Retina (tissue), 1 donor: ENCODE measurements at regions not wholly inside any gene's neighbourhood (a gene's known extent, or its start where the extent isn't known, plus 50 kb on each side); places are given as distances from the start of the nearest gene placed in this dataset.

Experiments
- DNase-seq: peaks from one replicate; pipeline ENCODE4 v3.0.0-alpha.2; 2016

DNA sequence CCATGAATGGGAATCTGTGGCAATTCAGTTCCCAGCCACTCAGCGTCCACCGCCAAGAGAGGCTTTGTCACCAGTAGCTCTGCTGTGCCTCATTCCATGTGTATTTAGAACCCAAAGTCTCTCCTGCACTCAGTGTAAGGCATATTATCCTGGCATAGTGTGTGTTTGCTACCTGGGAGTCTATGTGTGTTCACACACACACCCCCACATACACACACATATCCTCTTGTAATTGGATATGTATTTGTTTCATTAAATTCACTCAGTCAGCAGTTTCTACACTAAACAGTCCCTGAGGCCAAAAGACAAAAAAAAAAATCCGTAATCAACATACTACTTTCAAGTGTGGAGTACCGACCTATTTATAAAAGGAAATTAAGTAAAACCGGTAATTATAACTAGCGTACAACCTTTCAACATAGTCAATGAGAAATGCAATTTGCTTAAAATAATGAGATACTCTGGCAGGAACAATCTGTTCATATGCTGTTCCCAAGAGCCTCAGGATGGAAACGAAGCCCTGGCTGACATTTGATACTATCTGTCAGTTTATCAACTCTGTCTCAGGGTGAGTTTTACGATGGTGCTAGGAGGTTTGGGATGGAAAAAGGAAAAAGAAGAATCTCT lies 425.8 kb upstream of the CELF2 start:
- DNase-seq, result peak; percentile 7

DNA sequence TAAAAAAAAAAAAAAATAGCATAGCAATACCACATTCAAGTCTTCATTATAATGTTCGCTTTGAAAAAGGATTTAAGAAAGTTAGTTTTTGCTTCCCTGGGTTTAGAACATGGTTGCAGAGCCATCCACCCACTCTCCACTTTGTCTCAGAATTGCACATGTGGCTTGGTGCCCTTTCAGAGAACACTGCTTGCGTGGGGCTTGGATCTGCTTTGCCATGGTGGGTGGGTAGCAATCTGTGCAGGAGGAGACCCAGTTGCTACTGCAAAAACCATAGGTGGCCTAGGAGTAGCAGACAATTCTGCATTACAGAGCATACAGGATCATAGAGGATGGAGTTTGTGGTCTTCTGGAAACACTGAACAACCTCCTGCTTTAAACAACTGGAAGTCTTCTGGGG lies 421.4 kb upstream of the CELF2 start:
- no peak for DNase-seq

DNA sequence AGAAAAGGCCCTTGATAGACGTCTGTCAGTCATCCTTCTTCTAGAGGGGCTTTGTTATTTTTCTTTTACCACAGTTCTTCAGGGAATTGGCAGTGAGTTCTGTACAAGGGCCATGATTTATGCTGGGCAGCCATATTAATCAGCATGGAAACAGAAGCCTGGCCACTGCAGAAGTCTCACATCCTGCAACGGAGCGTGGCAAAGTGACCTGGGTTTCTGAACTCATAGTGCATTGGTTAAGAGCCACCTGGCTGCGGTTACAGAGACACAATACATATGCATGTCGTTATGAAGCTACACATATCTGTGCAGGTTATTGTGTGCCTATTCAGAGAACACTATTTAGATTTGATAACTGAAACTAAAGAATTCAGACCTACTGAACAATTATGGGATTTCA lies 419.4 kb upstream of the CELF2 start:
- no peak for DNase-seq

DNA sequence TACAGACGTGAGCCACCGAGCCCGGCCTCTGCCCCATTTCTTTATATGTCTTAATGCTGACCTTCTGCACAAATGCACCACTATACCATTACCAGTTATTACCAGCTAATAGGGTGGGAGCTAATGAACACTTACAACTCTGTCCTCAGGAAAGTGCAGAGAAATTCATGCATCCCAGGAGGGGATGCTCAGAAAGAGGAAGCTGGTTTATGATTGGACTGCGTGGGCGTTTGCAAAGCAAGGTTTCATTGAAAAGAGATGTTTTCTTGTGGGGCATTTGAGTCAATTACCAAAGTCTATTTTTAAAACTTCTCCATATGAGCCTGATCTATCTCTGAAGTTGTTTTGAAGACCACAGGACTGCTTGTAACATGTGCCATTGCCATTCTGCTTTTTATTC lies 417.7 kb upstream of the CELF2 start:
- DNase-seq, result no peak

DNA sequence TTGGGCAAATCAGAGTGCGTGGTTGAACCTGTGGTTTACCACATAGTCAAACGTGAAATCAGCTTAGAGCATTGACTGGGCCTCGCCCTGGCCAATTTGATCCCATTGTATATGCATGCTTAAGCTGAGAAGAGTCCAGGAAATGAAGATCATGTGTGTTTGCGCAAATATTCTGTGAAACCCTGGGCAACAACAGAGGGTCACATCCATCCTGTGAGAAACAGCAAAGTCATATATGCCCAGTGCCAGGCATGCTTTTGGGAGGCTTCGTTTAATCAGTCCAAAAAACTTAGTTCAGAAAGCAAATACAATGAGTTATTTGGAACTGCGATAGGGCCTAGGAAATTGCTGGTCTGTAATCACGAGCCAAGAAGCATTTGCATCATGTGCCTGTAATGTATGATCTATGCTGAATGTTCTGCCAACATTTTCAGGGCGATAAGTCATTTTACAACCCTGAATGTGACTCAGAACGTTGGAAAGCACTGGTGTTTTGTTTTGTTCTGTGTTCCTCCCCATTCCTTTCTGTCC lies 412.1 kb upstream of the CELF2 start:
- no peak for DNase-seq

DNA sequence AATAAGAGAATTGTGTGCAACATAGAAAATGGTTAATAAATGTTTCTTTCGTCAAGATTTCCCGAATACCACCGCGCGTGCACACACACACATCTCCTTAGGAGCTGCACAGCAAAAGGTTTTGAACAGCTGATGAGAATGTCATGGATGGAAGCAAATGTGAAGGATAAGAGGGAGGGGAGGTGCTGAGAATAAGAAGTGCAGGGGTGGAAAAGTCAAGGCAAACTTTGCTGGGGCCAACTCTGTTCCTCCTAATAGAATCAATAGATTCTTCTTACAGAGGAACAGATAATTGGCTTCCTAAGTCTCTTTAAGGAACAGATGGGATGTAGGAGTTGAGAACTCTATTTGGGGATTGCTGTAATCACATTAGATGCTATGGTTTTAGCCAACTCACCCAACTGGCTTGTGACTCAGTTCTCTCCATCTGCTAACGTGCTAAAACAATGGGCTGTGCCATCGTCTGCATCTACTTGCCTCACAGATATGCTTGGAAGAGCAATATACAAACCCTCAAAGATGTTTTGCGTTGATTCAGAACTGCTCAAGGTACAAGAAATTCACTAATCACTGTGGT lies 408.2 kb upstream of the CELF2 start:
- no peak for DNase-seq

DNA sequence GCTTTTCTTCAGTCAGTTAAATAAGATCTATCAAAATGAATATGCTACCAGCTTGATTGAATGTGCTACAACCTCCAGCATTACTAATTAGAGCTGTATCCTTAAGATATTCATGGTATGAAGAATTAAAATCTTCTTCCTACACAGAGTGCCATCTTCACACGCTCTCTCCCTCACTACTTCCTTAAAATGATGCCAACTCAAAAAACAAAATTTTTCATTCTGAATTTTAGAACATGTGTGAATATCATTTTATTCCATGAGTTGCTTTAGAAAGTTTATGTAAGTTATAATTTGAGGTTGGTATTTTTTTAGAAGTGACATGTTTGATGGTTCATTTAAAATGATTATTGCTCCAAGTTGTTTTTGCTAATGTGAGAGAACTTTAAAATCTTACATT lies 407.5 kb upstream of the CELF2 start:
- no peak for DNase-seq

DNA sequence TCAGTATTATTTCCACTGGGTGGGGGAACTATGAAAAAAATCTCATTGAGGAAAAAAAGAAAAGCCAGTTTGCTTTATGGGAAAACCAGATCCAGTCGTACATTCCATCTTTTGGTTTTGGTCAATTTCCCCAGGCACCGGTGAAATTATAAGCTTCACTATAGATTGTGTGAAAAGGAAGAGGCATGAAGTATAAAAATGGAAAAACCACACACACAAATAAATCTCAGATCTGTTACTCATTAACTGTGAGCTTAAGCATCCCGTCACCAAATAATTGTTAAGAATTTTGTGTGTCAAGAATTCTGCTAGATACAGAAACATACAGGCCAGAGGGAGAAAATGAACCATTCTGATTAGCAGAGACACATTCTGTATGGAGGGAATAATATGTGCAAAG lies 405.5 kb upstream of the CELF2 start:
- no peak for DNase-seq

DNA sequence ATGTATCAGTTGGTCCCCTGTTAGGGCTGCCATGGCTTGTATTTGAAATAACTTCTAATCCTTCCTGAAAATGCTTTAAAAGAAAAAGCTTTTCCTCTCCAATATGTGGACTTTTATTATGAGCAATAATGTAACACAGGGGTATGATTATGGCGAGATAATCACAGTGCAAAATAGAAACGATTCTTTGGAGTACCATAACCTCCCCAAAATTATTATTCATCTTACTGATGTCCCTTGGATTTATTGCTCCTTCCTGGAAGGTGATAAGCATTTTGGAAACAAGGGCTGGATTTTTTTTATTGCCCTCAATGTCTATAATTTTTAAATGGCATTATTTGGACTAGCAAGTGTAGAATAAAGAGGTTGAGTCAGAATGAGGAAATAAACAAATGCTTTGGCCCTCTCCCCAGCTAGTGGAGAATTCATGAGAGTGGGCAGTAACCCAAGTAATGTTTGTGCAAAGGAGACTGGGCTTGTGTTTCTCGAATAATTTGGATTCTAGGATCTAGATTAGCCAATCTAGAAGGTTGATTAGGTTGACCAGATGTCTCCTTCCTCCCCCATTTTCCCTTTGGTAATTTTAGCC lies 403.9 kb upstream of the CELF2 start:
- no peak for DNase-seq

DNA sequence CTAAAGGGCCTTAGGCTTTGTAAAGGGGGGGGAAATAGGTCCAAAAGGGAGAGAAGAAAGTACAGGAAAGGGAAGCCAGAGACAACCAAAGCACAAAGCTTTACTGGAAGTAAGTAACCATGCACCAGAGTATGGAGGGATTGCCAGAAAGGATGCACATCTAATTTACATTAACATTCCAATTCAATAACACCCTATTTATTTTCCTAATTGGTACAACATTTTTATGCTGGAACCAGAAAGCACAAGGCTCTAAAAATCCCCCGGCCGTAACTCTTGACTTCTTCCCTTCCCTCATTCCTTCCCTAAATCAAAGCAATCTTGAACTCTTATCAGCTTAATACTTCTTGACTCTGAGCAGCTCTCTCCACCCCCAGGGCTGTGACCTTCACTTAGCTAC lies 400.0 kb upstream of the CELF2 start:
- DNase-seq, result no peak

DNA sequence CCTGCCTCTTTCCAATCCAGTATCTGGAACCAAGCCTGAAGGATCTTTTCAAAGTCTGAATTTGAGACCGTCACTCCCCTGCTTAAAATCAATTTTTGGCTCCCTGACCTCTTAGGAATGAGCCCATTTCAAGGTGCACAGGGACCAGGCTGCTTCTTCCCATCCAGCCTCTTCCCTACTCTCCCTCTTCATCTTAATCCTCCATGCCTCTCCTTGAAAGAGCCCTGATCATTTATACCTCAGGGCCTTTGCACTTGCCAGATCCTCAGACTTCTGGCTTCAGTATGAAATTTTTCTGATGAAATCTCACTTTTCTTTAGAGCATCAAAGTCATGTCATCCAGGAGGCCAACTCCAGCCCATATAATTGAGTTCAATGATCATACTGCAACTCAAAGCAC lies 399.5 kb upstream of the CELF2 start:
- no peak for DNase-seq

DNA sequence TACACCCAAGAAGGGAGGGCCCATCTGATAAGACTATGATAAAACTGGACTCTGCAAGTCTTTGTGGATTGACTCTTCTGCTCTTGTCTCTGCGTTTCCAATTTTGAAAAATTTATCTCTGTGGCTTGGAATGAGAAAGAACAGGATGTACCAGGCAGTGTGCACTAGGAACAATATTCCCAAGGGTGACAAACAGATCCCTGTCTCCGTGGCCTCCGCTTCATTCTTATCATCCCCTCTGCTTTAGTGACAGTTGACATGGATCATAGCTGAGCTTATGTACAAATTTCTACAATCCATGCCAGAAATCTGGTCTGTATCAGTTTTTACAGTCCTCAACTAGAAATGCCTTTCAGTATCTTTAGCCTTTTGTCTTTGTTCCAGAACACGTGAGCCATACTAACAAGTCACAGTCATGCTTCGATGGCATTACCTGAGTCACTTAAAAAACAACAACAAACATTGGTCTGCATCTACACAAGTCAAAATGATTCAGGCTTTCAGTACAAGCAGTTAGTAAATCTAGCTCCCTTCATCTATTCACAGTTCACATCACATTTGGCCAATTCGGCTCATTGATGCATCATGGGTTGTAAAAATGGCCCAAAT lies 393.6 kb upstream of the CELF2 start:
- DNase-seq, result no peak

DNA sequence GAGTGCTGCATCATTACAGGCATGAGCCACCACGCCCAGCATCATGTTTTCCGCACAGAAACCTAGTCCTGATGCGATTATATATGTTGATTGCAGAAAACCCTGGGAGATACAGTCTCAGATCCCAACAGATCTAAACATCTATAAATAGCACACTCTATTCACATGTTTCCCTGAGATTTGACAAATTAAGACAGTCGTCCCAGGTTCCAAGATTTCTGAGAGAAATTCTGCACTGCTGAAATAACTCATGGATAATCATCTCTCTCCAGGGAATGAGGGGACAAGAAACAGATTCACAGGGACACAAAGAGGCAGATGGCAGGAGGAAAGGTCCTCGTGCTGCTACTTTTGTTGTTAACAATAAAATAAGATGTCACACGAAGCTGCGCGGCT lies 393.1 kb upstream of the CELF2 start:
- no peak for DNase-seq

DNA sequence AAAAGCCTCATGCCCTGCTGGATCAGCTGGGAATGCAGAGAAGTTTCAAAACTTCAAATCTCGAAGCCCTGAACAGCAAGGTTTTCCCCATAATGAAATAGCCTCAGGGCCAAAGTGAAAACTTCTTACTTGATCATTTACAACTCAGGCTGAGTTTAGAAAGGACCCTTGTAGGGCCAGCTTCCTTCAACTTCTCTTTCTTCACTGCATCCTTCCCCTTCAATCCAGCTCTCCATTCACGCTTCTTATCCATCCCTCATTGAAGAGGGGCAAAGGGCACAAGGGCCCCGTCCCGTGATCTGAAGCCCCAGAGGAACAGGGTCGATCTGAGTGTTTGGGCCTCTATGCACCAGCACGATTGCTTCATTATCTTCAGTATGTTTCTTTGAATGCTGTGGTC lies 392.2 kb upstream of the CELF2 start:
- DNase-seq, result no peak

DNA sequence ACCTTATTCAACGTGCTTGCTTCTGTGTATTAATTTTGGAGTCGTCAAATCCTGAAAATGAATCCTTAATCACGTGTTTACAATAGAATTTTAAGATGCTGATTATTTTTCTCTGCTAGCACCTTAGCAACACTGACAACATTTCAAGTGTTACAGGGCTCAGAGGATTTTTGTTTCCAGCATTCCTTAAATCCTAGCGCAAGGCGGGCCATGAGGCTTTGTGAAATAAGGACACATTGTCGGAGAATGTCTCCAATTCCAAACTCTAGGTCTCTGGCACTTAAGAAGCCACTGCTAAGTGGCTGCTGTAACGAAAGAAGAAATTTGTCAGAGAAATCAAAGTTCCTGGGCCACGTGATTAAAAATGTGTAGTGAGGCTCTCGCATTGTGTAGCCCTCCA lies 390.9 kb upstream of the CELF2 start:
- no peak for DNase-seq

DNA sequence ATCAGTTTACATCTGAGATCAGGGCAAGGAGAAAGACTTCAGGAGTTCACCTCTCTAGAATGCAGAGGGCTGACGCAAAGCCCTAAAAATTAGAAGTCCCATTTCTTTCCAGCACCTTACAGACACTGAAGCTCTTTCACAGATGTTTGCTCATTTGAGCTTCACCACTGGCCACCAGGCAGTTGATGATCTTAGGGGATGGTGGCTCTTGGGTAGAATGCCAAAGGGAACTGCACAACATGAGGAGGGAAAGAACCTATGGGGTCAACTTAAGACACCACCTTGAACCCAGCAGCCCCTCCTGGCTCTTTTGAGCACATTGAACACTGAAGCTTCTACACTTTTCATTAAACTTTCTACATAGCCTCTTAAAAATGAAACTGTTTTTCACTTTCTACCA lies 390.3 kb upstream of the CELF2 start:
- DNase-seq, result no peak

DNA sequence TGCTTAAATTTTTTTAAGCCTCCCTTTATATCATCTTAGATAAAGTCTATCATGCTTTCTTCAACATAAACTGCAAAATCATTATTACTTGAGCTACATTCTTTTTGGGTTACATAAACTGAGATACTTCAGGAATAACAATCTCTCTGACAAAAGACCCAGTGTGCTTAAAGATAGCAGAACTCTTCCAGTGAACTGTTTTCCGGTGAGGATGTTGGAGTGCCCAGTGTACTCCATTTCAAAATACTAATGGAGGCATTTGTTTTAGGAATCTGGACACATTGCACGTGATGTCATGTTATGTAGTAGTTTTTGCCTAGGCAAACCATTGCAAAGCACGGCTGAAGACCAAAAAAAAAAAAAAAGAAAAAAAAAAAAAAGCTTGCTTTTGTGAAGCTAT lies 388.2 kb upstream of the CELF2 start:
- DNase-seq, result no peak

DNA sequence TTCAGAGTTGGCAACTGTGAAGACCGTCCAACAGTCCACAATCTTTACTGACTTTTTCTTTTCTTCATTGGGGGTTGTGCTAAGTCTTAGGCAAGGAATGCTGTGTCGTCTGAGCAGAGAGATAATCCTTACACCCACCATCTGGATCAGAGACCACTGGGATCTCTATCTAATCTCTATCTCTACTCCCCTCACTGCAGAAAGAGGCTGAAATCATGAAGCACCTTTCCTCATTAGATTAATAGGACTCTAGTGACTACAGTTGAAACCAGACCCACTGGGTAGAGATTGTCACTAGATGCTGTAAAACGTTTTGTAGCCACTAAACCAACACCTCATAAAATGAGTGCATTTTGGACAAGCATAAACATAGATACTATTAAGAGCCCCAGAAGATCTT lies 387.4 kb upstream of the CELF2 start:
- no peak for DNase-seq

DNA sequence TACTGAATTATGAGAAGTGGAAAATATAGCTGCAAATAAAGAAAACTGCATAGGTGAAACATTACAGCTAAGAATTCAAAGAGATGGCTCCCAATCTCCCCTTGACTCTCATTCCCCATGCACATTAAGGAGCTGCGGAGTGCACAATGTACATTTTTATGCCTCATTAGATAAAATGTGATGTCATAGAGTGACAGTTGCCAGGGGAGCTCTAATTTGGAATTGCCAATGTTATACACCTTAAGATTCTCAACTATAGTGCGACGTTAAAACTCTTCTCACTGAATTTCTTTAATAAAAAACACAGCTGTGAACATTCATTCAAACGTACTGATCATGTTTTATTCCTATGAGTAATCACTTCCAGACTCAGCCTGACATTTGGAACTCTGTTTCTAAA lies 386.9 kb upstream of the CELF2 start:
- no peak for DNase-seq

DNA sequence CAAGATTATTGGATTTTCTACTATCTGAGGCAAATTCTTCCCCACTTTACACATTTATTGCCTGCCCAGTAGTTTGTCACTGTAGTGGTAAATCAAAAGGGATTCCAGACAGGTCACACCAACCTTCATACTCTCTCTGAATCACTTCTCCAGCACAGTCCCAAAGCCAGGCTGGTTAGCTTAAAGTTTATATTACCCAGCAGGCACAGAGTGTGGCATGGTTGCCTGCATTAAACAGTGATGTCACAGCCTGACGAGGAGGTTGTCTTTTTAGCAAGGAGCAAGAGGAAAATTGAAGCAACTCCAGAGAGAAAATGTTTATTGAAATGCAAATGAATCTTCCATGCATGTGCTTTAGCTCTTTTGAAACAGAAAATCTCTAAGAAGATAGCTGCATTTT lies 375.5 kb upstream of the CELF2 start:
- no peak for DNase-seq

DNA sequence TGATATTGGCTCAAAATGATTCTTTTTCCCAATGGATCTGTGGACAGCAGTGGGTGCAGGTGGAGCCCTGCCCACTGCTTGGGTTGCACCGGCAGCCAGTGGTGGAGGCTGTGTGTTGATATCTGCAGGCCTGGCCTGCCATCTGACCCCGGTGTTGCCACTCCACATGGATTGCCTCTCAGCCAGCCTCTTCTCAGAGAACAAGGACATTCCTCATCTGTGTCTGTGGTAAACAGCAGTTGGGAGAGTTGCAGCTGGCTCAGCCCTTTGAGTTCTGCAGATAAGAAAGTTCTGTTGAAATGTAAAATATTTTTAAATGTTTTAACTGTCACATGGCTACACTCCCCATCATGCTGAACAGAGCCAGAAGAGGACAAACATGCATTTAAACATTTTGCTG lies 374.9 kb upstream of the CELF2 start:
- no peak for DNase-seq

DNA sequence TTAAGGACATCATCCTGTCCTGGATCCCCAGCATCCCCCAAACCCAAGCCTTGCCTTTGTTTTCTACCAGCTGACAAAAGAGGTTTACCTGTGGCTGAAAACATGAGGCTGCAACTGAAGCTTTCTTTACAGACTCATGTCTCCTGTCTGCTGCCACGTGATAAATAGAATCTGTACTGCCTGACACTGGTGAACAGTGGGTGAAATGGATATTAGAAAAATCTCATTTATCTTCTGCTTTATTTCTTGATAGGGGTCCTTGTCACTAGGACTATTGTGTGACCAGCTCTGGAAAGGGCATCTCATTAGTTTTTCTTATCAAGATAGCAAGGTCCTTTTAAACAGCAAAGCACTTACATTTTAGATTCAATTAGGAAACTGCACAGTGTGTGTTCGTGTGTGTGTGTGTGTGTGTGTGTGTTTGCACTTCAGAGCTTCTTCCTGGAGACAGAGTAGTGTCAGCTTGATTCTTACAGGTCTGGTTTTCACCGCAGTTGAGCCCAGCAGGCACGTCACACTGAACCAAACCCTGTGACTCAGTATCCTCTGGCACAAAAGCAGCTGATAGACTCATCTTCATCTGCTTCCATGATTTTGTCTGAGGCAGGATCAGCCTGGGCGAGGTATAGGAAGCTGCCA lies 373.5 kb upstream of the CELF2 start:
- DNase-seq, result peak; percentile 40

DNA sequence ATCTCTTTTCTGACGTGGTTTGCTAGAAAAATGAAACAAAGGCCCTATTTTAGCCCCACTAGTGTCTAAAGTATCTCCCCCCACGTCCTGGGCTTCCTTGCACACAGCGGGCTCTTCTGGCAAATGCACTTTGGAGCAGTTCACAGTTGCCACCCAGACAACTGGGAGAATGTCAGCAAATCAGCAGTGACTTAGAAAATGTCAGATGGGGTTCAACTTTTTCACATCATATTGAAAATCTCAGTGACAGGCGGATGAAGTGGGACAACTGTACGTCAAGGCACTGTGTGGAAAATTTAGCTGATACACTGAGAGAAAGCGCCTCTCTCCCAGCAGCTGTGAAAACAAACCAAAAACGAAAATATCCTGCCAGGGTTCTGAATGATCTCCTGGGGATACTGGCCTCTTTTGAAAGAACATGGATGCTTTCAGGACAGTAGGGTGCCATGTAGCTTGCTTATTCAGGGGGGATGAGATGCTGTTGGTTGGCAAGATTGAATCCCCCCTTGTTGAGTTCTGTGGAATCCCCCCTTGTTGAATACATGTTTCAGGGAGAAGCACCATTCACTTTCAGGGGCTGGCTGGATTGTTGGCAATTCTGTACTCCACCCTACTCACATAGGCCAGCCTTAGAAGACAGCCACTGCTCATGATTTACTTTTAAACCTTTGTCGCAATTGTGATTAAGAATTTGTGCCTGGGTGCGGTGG lies 372.8 kb upstream of the CELF2 start:
- DNase-seq, result no peak
